ENCODE measurements at regions not wholly inside any gene's neighbourhood (a gene's known extent, or its start where the extent isn't known, plus 50 kb on each side); places are given as distances from the start of the nearest gene placed in this dataset.

GRCh38 chr5:82673057-82673809 lies 395.1 kb upstream of the RPS23 start:
- TF ChIP-seq FOXP4 (CRISPR knock-in tag; IDR thresholded peaks at IDR 0.05) (no peak), CTCF (IDR thresholded peaks at IDR 0.05) (no peak), MYBL2 (CRISPR knock-in tag; IDR thresholded peaks at IDR 0.05) (no peak), E2F5 (CRISPR knock-in tag; IDR thresholded peaks at IDR 0.05) (no peak), ZNF263 (CRISPR knock-in tag; IDR thresholded peaks at IDR 0.05; ENCODE audit: low read depth) (no peak), NR3C1 (CRISPR knock-in tag; conservative IDR thresholded peaks at IDR 0.05; ENCODE audit: low read depth) (no peak), USF1 (CRISPR knock-in tag; IDR thresholded peaks at IDR 0.05) (no peak)
